MCF 10A (cell line): ENCODE measurements at regions not wholly inside any gene's neighbourhood (a gene's known extent, or its start where the extent isn't known, plus 50 kb on each side); places are given as distances from the start of the nearest gene placed in this dataset.
A peak's percentile ranks its signal among the peaks of the same experiment; 100 is the strongest.

Source experiments
- BruUV-seq: library from RNA; stranded (reverse); fragments of 400-500 nt; replicated peaks from 2 replicates; lab custom pipeline; 2021; lab: Mats Ljungman, UMichigan
- CTCF ChIA-PET: fragments of 300-600 bp; sonication (Branson Sonifier 250); formaldehyde crosslinking; extraction: SDS; loops from one replicate; lab custom pipeline; 2021; ENCODE audit warnings: antibody characterized with exemption, inconsistent platforms; lab: Yijun Ruan, JAX
- POLR2A ChIA-PET: fragments of 300-600, 350-650 bp; sonication (Branson Sonifier 250); formaldehyde crosslinking; extraction: SDS; loops from one replicate; lab custom pipeline; 2020; ENCODE audit warnings: antibody characterized with exemption, inconsistent platforms; lab: Yijun Ruan, JAX
- DNase-seq: peaks from one replicate; pipeline ENCODE4 v3.0.0-alpha.2; 2018; ENCODE audit not compliant: unreplicated experiment
- H3K27ac Mint-ChIP-seq: one replicate; pipeline ENCODE4 v1.8.0; 2022; ENCODE audit warnings: mild to moderate bottlenecking, low read depth, mixed read lengths; ENCODE audit not compliant: unreplicated experiment
- H3K27me3 Mint-ChIP-seq: one replicate; pipeline ENCODE4 v1.8.0; 2022; ENCODE audit warnings: mixed read lengths; ENCODE audit not compliant: insufficient read depth, unreplicated experiment
- H3K36me3 Mint-ChIP-seq: one replicate; pipeline ENCODE4 v1.8.0; 2022; ENCODE audit warnings: mild to moderate bottlenecking, moderate library complexity, mixed read lengths; ENCODE audit not compliant: insufficient read depth, unreplicated experiment
- H3K4me1 Mint-ChIP-seq: one replicate; pipeline ENCODE4 v1.8.0; 2022; ENCODE audit warnings: mixed read lengths; ENCODE audit not compliant: insufficient read depth, unreplicated experiment
- H3K4me3 Mint-ChIP-seq: one replicate; pipeline ENCODE4 v1.8.0; 2022; ENCODE audit warnings: mild to moderate bottlenecking, moderate library complexity, mixed read lengths; ENCODE audit not compliant: unreplicated experiment
- H3K9me3 Mint-ChIP-seq: one replicate; pipeline ENCODE4 v1.8.0; 2022; ENCODE audit warnings: mixed read lengths; ENCODE audit not compliant: unreplicated experiment
- intact Hi-C: fragments of 100-400 bp; cut with micrococcal nuclease; formaldehyde crosslinking; loops from 2 replicates; pipeline ENCODE4 v1.14.1; 2022
- TF ChIP-seq, protein P1 (sequence below): fragments of 200-600 bp; IDR thresholded peaks from one replicate; pipeline ENCODE4 v1.8.0; 2022; ENCODE audit warnings: antibody characterized with exemption, mild to moderate bottlenecking; ENCODE audit not compliant: unreplicated experiment

DNA sequence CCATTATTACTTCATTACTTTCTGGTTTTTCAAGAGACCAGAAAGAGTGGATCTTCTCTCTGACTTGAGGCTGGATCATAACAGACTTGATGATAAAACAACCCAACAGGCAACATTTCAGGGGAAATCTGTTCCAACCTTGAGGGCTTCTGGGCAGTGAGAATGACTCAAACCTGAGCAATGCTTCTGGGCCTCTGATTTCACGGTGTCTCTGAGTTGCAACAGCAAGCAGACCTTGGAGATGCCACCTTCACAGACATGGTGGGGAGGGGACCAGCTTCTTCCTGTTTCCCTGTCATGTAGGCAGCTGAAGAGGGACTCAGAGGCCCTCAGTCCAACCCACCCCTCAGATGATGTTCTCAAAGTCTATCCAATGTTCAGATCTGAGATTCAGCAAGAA, 104.0 kb downstream of the ABHD5 start:
- ChIA-PET CTCF (interaction anchor here (0.9 to 1.1 kb wide), 2 partner anchors 12 to 26 kb away, joined by 3 read pairs; no protein-coding TSS in a partner anchor), POLR2A (interaction anchor here (1.0 kb wide), 1 partner anchor 25 kb away, joined by 3 read pairs; no protein-coding TSS in a partner anchor)
- Mint-ChIP-seq H3K27me3 (no peaks in the 10 kb centered on the region), H3K27ac (peak overlapping the region; percentile 7), H3K4me1 (peaks cover 10% of the 10 kb centered on the region), H3K4me3 (no peak overlapping the region), H3K9me3 (no peaks in the 10 kb centered on the region), H3K36me3 (no peaks in the 10 kb centered on the region)
- BruUV-seq, result no TSS peak
- TF ChIP-seq, protein P1, sequence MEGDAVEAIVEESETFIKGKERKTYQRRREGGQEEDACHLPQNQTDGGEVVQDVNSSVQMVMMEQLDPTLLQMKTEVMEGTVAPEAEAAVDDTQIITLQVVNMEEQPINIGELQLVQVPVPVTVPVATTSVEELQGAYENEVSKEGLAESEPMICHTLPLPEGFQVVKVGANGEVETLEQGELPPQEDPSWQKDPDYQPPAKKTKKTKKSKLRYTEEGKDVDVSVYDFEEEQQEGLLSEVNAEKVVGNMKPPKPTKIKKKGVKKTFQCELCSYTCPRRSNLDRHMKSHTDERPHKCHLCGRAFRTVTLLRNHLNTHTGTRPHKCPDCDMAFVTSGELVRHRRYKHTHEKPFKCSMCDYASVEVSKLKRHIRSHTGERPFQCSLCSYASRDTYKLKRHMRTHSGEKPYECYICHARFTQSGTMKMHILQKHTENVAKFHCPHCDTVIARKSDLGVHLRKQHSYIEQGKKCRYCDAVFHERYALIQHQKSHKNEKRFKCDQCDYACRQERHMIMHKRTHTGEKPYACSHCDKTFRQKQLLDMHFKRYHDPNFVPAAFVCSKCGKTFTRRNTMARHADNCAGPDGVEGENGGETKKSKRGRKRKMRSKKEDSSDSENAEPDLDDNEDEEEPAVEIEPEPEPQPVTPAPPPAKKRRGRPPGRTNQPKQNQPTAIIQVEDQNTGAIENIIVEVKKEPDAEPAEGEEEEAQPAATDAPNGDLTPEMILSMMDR, result no peak
- intact Hi-C loops, result loop anchor here (2.0 kb wide), 1 partner anchor 26 kb away; no protein-coding TSS in a partner anchor
- peak; percentile 61 for DNase-seq

DNA sequence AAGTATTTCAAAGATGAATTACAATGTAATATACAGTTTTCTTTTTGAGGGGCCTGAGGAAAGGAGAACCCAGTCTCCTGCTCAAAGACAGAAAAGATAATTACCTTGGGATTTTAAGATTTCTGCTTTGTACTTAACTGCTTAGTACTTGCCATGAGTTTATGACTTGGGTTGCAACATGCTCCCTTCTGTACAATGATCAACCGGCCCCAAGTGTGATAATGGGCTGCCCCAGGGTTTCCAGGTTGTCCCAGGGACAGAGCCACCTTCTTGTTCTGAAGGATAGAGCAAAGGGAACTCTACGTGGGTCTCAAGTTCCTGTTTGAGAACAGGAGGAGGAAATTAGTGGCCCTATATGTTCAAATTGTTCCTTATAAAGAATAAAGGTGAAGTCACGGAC, 104.8 kb downstream of the ABHD5 start:
- ChIA-PET CTCF (no interaction called here), POLR2A (no interaction called here)
- intact Hi-C loops, result loop anchor here (2.0 kb wide), 1 partner anchor 27 kb away; no protein-coding TSS in a partner anchor
- Mint-ChIP-seq H3K9me3 (no peaks in the 10 kb centered on the region), H3K4me3 (no peak overlapping the region), H3K27ac (no peak overlapping the region), H3K36me3 (no peaks in the 10 kb centered on the region), H3K4me1 (peaks cover 10% of the 10 kb centered on the region), H3K27me3 (no peaks in the 10 kb centered on the region)
- DNase-seq, result no peak
- no TSS peak for BruUV-seq
- TF ChIP-seq, protein P1, result no peak

DNA sequence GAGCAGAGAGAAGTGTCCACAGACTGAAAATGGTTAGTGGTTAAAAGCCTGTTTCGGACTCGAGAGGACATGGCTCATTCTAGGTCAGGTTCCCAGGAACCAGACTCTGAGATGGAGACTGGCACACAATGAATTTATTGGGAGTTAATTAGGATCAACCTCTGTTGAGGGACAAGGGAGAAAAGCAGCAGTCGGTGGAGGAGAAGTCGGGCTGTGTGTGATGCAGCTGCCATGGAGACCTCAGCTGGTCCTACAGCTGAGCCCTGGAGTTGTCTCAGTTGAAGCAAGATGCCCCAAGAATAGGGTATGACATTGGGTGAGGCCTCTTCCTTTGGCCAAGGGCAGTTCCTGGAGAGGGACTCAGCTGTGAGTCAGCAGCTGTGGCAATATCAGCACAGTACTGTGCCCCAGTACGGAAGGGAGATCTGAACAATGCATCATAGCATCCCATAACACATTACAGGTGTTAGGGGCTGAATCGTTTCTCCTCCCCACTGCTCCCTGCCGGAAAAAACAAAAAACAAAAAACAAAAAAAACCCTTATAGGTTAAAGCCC, 105.4 kb downstream of the ABHD5 start:
- no TSS peak for BruUV-seq
- Mint-ChIP-seq H3K4me1 (peaks cover 10% of the 10 kb centered on the region), H3K4me3 (no peak overlapping the region), H3K27me3 (no peaks in the 10 kb centered on the region), H3K27ac (no peak overlapping the region), H3K36me3 (no peaks in the 10 kb centered on the region), H3K9me3 (no peaks in the 10 kb centered on the region)
- CTCF ChIA-PET, result no interaction called here
- DNase-seq, result peak; percentile 68
- POLR2A ChIA-PET, result no interaction called here
- intact Hi-C loops, result no loop called here
- TF ChIP-seq, protein P1, result no peak

DNA sequence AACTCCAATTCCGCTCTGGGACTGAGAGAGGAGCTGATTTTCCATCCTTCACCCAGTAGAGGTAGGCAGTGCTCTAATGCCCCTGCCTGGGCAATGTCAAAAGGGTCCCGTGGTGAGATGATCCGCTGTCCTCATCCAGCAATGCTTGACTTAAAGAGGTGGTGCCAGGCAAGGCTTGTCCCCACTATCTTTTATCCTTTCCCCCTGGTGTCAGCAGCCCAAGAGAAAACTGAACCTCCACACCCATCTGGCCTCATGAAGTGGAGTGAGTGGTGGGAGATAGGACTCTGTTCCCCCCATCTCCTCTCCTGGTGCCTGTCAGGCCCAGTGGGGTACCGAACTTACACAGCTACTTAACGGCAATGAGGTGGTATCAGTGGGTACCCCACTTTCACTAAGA, 107.1 kb downstream of the ABHD5 start:
- no peak overlapping the region for H3K27ac Mint-ChIP-seq
- POLR2A ChIA-PET, result no interaction called here
- TF ChIP-seq, protein P1, result no peak
- DNase-seq, result no peak
- H3K4me1 Mint-ChIP-seq, result peaks cover 10% of the 10 kb centered on the region
- no peaks in the 10 kb centered on the region for H3K9me3 Mint-ChIP-seq
- no peaks in the 10 kb centered on the region for H3K36me3 Mint-ChIP-seq
- no peak overlapping the region for H3K4me3 Mint-ChIP-seq
- no TSS peak for BruUV-seq
- H3K27me3 Mint-ChIP-seq, result no peaks in the 10 kb centered on the region
- CTCF ChIA-PET, result interaction anchor here (0.9 kb wide), 1 partner anchor 9 kb away, joined by 4 read pairs; no protein-coding TSS in a partner anchor
- intact Hi-C loops, result no loop called here
